Stimulated activated CD8-positive, alpha-beta memory T cell treated with anti-CD3 and anti-CD28 coated beads, Interleukin-15, amount 100 ng/mL, for 4 hours (primary cell): ENCODE measurements at regions not wholly inside any gene's neighbourhood (a gene's known extent, or its start where the extent isn't known, plus 50 kb on each side); places are given as distances from the start of the nearest gene placed in this dataset.
A peak's percentile ranks its signal among the peaks of the same experiment; 100 is the strongest.

Experiments
- DNase-seq, 2 donors: peaks; one replicate each; pipeline ENCODE4 v3.0.0-alpha.2; 2020; ENCODE audit warnings: low read depth in 2 of 2

DNA sequence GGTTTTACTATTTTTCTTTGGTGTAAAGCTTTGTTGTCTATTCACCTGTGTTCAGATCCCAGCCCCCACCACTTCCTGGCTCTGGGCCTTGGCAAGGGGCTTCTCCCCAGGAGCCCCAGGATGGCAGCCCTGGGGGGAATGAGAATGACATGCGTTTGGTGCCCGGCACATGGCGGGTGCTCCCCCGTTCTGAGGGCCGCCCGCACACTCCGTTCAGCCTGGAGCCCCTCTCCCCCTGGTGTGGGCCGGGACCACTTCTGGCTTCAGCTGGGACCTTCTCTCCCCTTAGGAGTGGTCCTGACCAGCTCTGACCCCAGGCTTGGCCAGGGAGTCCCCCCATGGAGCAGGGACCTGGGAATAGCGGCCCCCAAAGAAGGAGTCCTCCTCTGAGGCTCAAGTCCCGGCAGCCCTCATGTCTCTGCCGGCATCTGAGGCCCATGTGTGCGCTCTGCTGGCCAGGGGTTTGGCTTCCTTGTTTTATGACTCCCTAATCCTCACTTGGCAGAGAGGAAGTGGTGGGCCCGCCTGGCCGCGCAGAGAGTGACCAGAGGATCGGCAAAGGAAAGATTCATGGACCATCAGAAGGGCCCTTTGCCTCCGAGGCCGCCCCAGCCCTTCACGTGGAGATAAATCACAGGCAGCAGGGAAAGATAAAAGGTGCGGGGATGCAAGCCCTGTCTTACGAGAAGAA lies 57.0 kb upstream of the LMX1B start:
- no peak for DNase-seq

GRCh38 chr9:126558051-126558665 lies 55.6 kb upstream of the LMX1B start:
- peak; percentile 21 to 37 for DNase-seq

DNA sequence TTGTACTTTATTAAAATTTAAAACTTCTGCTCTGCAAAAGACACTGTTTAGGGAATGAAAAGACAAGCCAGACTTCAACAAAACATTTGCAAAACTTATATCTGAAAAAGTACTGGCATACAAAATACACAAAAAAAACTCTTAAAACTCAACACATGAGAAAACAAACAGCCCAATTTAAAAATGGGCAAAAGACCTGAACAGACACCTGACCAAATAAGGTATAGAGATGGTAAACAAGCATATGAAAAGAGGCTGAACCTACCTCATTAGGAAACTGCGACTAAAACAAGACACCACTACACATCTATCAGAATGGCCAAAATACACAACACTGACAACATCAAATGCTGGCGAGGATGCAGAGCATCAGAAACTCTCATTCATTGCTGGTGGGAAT lies 54.4 kb upstream of the LMX1B start:
- no peak for DNase-seq

DNA sequence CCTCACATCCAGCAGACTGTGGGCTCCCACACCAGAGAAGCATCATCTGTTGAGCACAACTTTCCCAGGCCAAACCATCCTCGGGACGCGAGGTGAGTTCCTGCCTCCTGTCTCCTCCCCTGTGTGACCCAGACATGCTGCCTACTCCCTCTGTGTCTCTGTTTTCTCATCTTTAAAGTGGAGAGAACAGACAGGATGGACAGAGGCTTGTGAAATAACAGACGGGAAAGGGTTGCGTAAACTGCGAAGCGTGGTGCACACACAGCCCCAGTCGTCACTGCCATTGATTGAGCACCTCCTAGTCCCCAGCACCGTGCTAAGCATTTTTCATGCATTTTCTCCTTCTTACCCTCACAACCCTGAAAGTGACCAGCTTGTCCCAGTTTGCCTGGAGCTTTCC lies 52.1 kb upstream of the LMX1B start:
- DNase-seq: no peak

- no peak for DNase-seq
Measured at GRCh38 chr9:126563556-126563955, 50.2 kb upstream of the LMX1B start.
